COLO829 (cell line): ENCODE measurements at regions not wholly inside any gene's neighbourhood (a gene's known extent, or its start where the extent isn't known, plus 50 kb on each side); places are given as distances from the start of the nearest gene placed in this dataset.
"Not testable (repeated sequence)": the region's sequence is repeated elsewhere in the genome, so short reads cannot be mapped to it uniquely, and the experiment has no call there.

Source experiments
- DNase-seq: peaks from one replicate; pipeline ENCODE4 v3.0.0; 2012; ENCODE audit warnings: low spot score

- no peak for DNase-seq
Observed at GRCh38 chr18:39200153-39200552, 1634.6 kb upstream of the CELF4 start.

GRCh38 chr18:39199231-39199855, 1633.7 kb upstream of the CELF4 start:
- DNase-seq = no peak

GRCh38 chr18:39198376-39198775, 1632.8 kb upstream of the CELF4 start:
- DNase-seq = no peak

- DNase-seq = no peak
Observed at GRCh38 chr18:39191931-39192330, 1626.3 kb upstream of the CELF4 start.

GRCh38 chr18:39191058-39191457, 1625.5 kb upstream of the CELF4 start:
- DNase-seq = no peak

GRCh38 chr18:39190508-39190907, 1624.9 kb upstream of the CELF4 start:
- no peak for DNase-seq

GRCh38 chr18:39188278-39188677, 1622.7 kb upstream of the CELF4 start:
- DNase-seq = no peak

- DNase-seq = no peak
Observed at GRCh38 chr18:39186008-39186407, 1620.4 kb upstream of the CELF4 start.

GRCh38 chr18:39184176-39184575, 1618.6 kb upstream of the CELF4 start:
- no peak for DNase-seq

- no peak for DNase-seq
Observed at GRCh38 chr18:39178166-39178565, 1612.6 kb upstream of the CELF4 start.

- DNase-seq = no peak
Observed at GRCh38 chr18:39172695-39173421, 1607.3 kb upstream of the CELF4 start.

GRCh38 chr18:39168723-39169122, 1603.1 kb upstream of the CELF4 start:
- DNase-seq = no peak

GRCh38 chr18:39167990-39168389, 1602.4 kb upstream of the CELF4 start:
- no peak for DNase-seq

- no peak for DNase-seq
Observed at GRCh38 chr18:39166776-39167175, 1601.2 kb upstream of the CELF4 start.

- no peak for DNase-seq
Observed at GRCh38 chr18:39162013-39162827, 1596.6 kb upstream of the CELF4 start.

GRCh38 chr18:39149211-39149806, 1583.7 kb upstream of the CELF4 start:
- no peak for DNase-seq

- no peak for DNase-seq
Observed at GRCh38 chr18:39134255-39134654, 1568.7 kb upstream of the CELF4 start.

- not testable (repeated sequence) for DNase-seq
Observed at GRCh38 chr18:39127538-39127937, 1561.9 kb upstream of the CELF4 start.

GRCh38 chr18:39113790-39114189, 1548.2 kb upstream of the CELF4 start:
- no peak for DNase-seq

- no peak for DNase-seq
Observed at GRCh38 chr18:39105104-39105503, 1539.5 kb upstream of the CELF4 start.

GRCh38 chr18:39072970-39073369, 1507.4 kb upstream of the CELF4 start:
- no peak for DNase-seq

GRCh38 chr18:39062426-39062825, 1496.8 kb upstream of the CELF4 start:
- no peak for DNase-seq
